ENCODE measurements at regions not wholly inside any gene's neighbourhood (a gene's known extent, or its start where the extent isn't known, plus 50 kb on each side); places are given as distances from the start of the nearest gene placed in this dataset.

DNA sequence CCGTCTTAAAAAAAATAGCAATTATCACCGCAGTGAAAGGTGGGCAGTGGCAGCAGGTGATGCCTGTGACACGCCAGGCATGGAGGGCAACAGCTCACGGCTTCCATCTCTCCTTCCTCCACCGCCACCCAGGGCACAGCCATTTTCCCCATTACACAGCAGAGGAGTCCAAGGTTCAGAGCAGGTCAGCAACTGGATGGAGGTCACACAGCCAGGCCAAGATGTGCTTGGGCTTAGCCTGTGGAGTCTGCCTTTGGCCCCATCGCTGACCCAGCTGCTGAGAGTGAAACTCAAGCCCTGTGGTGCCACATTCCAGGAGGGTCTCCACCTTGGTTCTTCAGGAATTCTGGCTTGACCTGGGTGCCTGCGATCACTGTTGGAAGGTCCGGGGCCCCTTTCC, 411.1 kb downstream of the SHANK2 start:
- TF ChIP-seq, protein P1, sequence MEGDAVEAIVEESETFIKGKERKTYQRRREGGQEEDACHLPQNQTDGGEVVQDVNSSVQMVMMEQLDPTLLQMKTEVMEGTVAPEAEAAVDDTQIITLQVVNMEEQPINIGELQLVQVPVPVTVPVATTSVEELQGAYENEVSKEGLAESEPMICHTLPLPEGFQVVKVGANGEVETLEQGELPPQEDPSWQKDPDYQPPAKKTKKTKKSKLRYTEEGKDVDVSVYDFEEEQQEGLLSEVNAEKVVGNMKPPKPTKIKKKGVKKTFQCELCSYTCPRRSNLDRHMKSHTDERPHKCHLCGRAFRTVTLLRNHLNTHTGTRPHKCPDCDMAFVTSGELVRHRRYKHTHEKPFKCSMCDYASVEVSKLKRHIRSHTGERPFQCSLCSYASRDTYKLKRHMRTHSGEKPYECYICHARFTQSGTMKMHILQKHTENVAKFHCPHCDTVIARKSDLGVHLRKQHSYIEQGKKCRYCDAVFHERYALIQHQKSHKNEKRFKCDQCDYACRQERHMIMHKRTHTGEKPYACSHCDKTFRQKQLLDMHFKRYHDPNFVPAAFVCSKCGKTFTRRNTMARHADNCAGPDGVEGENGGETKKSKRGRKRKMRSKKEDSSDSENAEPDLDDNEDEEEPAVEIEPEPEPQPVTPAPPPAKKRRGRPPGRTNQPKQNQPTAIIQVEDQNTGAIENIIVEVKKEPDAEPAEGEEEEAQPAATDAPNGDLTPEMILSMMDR (IDR thresholded peaks at IDR 0.05; ENCODE audit: poor library complexity) = no peak
- no peak for TF ChIP-seq EZH2 (IDR thresholded peaks at IDR 0.05; ENCODE audit: borderline replicate concordance)
- no peak for TF ChIP-seq EZH2phosphoT487 (IDR thresholded peaks at IDR 0.05; ENCODE audit: low read depth, severe bottlenecking, unreplicated experiment)
